Rectal smooth muscle tissue (tissue), 1 donor: ENCODE measurements at regions not wholly inside any gene's neighbourhood (a gene's known extent, or its start where the extent isn't known, plus 50 kb on each side); places are given as distances from the start of the nearest gene placed in this dataset.
A peak's percentile ranks its signal among the peaks of the same experiment; 100 is the strongest.
"Not testable (repeated sequence)": the region's sequence is repeated elsewhere in the genome, so short reads cannot be mapped to it uniquely, and the experiment has no call there.

Source experiments
- H3K27ac ChIP-seq: one replicate; pipeline ENCODE4 v1.7.0; 2013; ENCODE audit warnings: low read depth, low read length, inconsistent platforms
- H3K27me3 ChIP-seq: one replicate; pipeline ENCODE4 v1.7.0; 2013; ENCODE audit warnings: low read length; ENCODE audit not compliant: control insufficient read depth, insufficient read depth
- H3K36me3 ChIP-seq: one replicate; pipeline ENCODE4 v1.7.0; 2013; ENCODE audit warnings: low read length; ENCODE audit not compliant: control insufficient read depth, insufficient read depth
- H3K4me1 ChIP-seq: one replicate; pipeline ENCODE4 v1.7.0; 2013; ENCODE audit warnings: low read length; ENCODE audit not compliant: control insufficient read depth, insufficient read depth
- H3K4me3 ChIP-seq: one replicate; pipeline ENCODE4 v1.7.0; 2013; ENCODE audit warnings: low read length
- H3K9ac ChIP-seq: one replicate; pipeline ENCODE4 v1.7.0; 2013; ENCODE audit warnings: low read length

GRCh38 chr11:8759634-8760033 is 77.0 kb downstream of the RPL27A start:
- peaks cover 65% of the 10 kb centered on the region for H3K4me1 ChIP-seq
- H3K9ac ChIP-seq = no peak overlapping the region
- peak overlapping the region; percentile 86 for H3K27ac ChIP-seq

GRCh38 chr11:8760896-8761295 is 78.3 kb downstream of the RPL27A start:
- Histone ChIP-seq H3K9ac (no peak overlapping the region), H3K27me3 (no peaks in the 10 kb centered on the region), H3K4me3 (no peak overlapping the region), H3K4me1 (peaks cover 71% of the 10 kb centered on the region), H3K27ac (peak overlapping the region; percentile 86), H3K36me3 (no peaks in the 10 kb centered on the region)

More at GRCh38 chr11:8759634-8760033, 77.0 kb downstream of the RPL27A start:
- Histone ChIP-seq H3K36me3 (no peaks in the 10 kb centered on the region), H3K27me3 (no peaks in the 10 kb centered on the region), H3K4me3 (no peak overlapping the region)

GRCh38 chr11:8763070-8763685 is 80.6 kb downstream of the RPL27A start:
- no peak overlapping the region for H3K27ac ChIP-seq
- H3K4me3 ChIP-seq = no peak overlapping the region
- H3K4me1 ChIP-seq = peaks cover 69% of the 10 kb centered on the region
- no peaks in the 10 kb centered on the region for H3K27me3 ChIP-seq
- no peaks in the 10 kb centered on the region for H3K36me3 ChIP-seq
- H3K9ac ChIP-seq = no peak overlapping the region

GRCh38 chr11:8765294-8765693 is 82.7 kb downstream of the RPL27A start:
- Histone ChIP-seq H3K9ac (no peak overlapping the region), H3K4me1 (peaks cover 60% of the 10 kb centered on the region), H3K27ac (peak overlapping the region; percentile 59), H3K4me3 (no peak overlapping the region), H3K27me3 (no peaks in the 10 kb centered on the region), H3K36me3 (no peaks in the 10 kb centered on the region)

GRCh38 chr11:8766043-8766987 is 83.7 kb downstream of the RPL27A start:
- Histone ChIP-seq H3K4me3 (no peak overlapping the region), H3K4me1 (peaks cover 59% of the 10 kb centered on the region), H3K27ac (peak overlapping the region; percentile 59), H3K27me3 (no peaks in the 10 kb centered on the region), H3K9ac (no peak overlapping the region), H3K36me3 (no peaks in the 10 kb centered on the region)

GRCh38 chr11:8766988-8767374 is 84.4 kb downstream of the RPL27A start:
- Histone ChIP-seq H3K27ac (peak overlapping the region; percentile 59), H3K4me3 (no peak overlapping the region), H3K4me1 (peaks cover 58% of the 10 kb centered on the region), H3K27me3 (no peaks in the 10 kb centered on the region), H3K9ac (no peak overlapping the region), H3K36me3 (no peaks in the 10 kb centered on the region)

- Histone ChIP-seq H3K36me3 (no peaks in the 10 kb centered on the region), H3K27me3 (no peaks in the 10 kb centered on the region), H3K4me3 (no peak overlapping the region), H3K27ac (peak overlapping the region; percentile 59), H3K9ac (no peak overlapping the region), H3K4me1 (peaks cover 59% of the 10 kb centered on the region)
These were observed 85.0 kb downstream of the RPL27A start for GRCh38 chr11:8767466-8768142.

- Histone ChIP-seq H3K4me3 (no peak overlapping the region), H3K27ac (peak overlapping the region; percentile 44), H3K36me3 (no peaks in the 10 kb centered on the region), H3K9ac (no peak overlapping the region), H3K27me3 (no peaks in the 10 kb centered on the region), H3K4me1 (peaks cover 65% of the 10 kb centered on the region)
These were observed 86.2 kb downstream of the RPL27A start for GRCh38 chr11:8768625-8769333.

GRCh38 chr11:8772571-8773519 is 90.3 kb downstream of the RPL27A start:
- Histone ChIP-seq H3K27ac (peak overlapping the region; percentile 88), H3K27me3 (no peaks in the 10 kb centered on the region), H3K36me3 (no peaks in the 10 kb centered on the region), H3K4me3 (no peak overlapping the region), H3K9ac (no peak overlapping the region), H3K4me1 (peaks cover 79% of the 10 kb centered on the region)

- H3K9ac ChIP-seq = no peak overlapping the region
- H3K27me3 ChIP-seq = no peaks in the 10 kb centered on the region
- H3K27ac ChIP-seq = peak overlapping the region; percentile 88
- peaks cover 87% of the 10 kb centered on the region for H3K4me1 ChIP-seq
- H3K4me3 ChIP-seq = peak overlapping the region; percentile 4
- H3K36me3 ChIP-seq = no peaks in the 10 kb centered on the region
These were observed 91.4 kb downstream of the RPL27A start for GRCh38 chr11:8773916-8774539.

- not testable (repeated sequence) for H3K9ac ChIP-seq, H3K36me3 ChIP-seq, H3K4me3 ChIP-seq, H3K27me3 ChIP-seq
- Histone ChIP-seq H3K4me1 (peaks cover 91% of the 10 kb centered on the region), H3K27ac (peak overlapping the region; percentile 88)
These were observed 92.3 kb downstream of the RPL27A start for GRCh38 chr11:8774916-8775315.
